H1 (cell line): ENCODE measurements at regions not wholly inside any gene's neighbourhood (a gene's known extent, or its start where the extent isn't known, plus 50 kb on each side); places are given as distances from the start of the nearest gene placed in this dataset.

Source experiments
- CTCF ChIA-PET: fragments of 300-600 bp; sonication (Branson Sonifier 250); formaldehyde crosslinking; loops from one replicate; lab custom pipeline; 2021; ENCODE audit not compliant: partially characterized antibody; lab: Charles Lee
- POLR2A ChIA-PET: fragments of 300-600 bp; sonication (Branson Sonifier 250); formaldehyde crosslinking; loops from one replicate; lab custom pipeline; 2021; ENCODE audit warnings: inconsistent platforms; ENCODE audit not compliant: partially characterized antibody; lab: Charles Lee
- DNase-seq, 2 experiments: peaks; one replicate each; pipeline versions ENCODE4 v3.0.0 to v3.0.0-alpha.2; 2010 to 2022; ENCODE audit warnings: low spot score in 2 of 2, low read depth in 1 of 2, mixed read lengths in 1 of 2
- FAIRE-seq: peaks from 2 replicates; lab custom pipeline; 2011; peaks lifted over from hg19 to GRCh38; lab: Jason Lieb, UNC
- H2AFZ ChIP-seq: 2 replicates; pipeline ENCODE4 v1.8.1; 2012; ENCODE audit warnings: low read length, inconsistent platforms
- H2AK5ac ChIP-seq: 2 replicates; pipeline ENCODE4 v1.6.1; 2013; ENCODE audit warnings: low read depth, low read length
- H2BK120ac ChIP-seq: replicated peaks from 2 replicates; pipeline ENCODE3; 2013; ENCODE audit warnings: low read depth, low read length, inconsistent platforms
- H2BK12ac ChIP-seq: 2 replicates; pipeline ENCODE4 v1.6.1; 2013; ENCODE audit warnings: low read depth, low read length
- H2BK15ac ChIP-seq: 2 replicates; pipeline ENCODE4 v1.6.1; 2013; ENCODE audit warnings: low read length
- H2BK20ac ChIP-seq: 2 replicates; pipeline ENCODE4 v1.6.1; 2013; ENCODE audit warnings: low read length
- H2BK5ac ChIP-seq: 2 replicates; pipeline ENCODE4 v1.6.1; 2013; ENCODE audit warnings: low read depth, low read length
- H3K14ac ChIP-seq: 2 replicates; pipeline ENCODE4 v1.6.1; 2013; ENCODE audit warnings: inconsistent platforms; ENCODE audit not compliant: insufficient read length
- H3K18ac ChIP-seq: 2 replicates; pipeline ENCODE4 v1.6.1; 2013; ENCODE audit warnings: low read length; ENCODE audit errors: extremely low read depth
- H3K23ac ChIP-seq: 2 replicates; pipeline ENCODE4 v1.6.1; 2013; ENCODE audit warnings: inconsistent platforms; ENCODE audit not compliant: insufficient read length
- H3K23me2 ChIP-seq: 2 replicates; pipeline ENCODE4 v1.6.1; 2013; ENCODE audit warnings: low read depth, low read length
- H3K27ac ChIP-seq: 2 replicates; pipeline ENCODE4 v1.6.1; 2011; ENCODE audit warnings: low read depth, low read length, inconsistent platforms
- H3K27me3 ChIP-seq, 4 experiments: replicated peaks in 1 of 4; 1 replicate in 1 of 4; 2 replicates in 3 of 4; pipeline versions ENCODE4 v1.6.1 to v1.8.1; 2011 to 2013; ENCODE audit warnings: low read length in 3 of 4, mild to moderate bottlenecking in 3 of 4, inconsistent platforms in 2 of 4, mixed read lengths in 2 of 4, moderate library complexity in 1 of 4; ENCODE audit not compliant: control insufficient read depth in 3 of 4, insufficient read depth in 3 of 4; ENCODE audit errors: extremely low read depth in 1 of 4
- H3K36me3 ChIP-seq, 4 experiments: 2 replicates each; pipeline versions ENCODE4 v1.6.1 to v1.8.1; 2011 to 2013; ENCODE audit warnings: mild to moderate bottlenecking in 4 of 4, low read length in 3 of 4, moderate library complexity in 2 of 4, control low read depth in 1 of 4, inconsistent platforms in 1 of 4; ENCODE audit not compliant: insufficient read depth in 4 of 4, control insufficient read depth in 2 of 4
- H3K4ac ChIP-seq: replicated peaks from 2 replicates; pipeline ENCODE3; 2013; ENCODE audit warnings: low read length, low read depth, mixed read lengths, inconsistent platforms; ENCODE audit not compliant: insufficient read length
- H3K4me1 ChIP-seq, 4 experiments: replicated peaks in 1 of 4; 1 replicate in 1 of 4; 2 replicates in 3 of 4; pipeline versions ENCODE4 v1.6.1 to v1.8.1; 2011 to 2013; ENCODE audit warnings: low read length in 3 of 4, inconsistent platforms in 2 of 4, mixed read lengths in 1 of 4; ENCODE audit not compliant: insufficient read depth in 4 of 4, control insufficient read depth in 3 of 4
- H3K4me2 ChIP-seq, 2 experiments: 2 replicates each; pipeline versions ENCODE4 v1.6.1 to v1.8.1; 2011 to 2013; ENCODE audit warnings: low read depth in 2 of 2, low read length in 2 of 2, control low read depth in 1 of 2, inconsistent platforms in 1 of 2, mild to moderate bottlenecking in 1 of 2; ENCODE audit not compliant: insufficient read depth in 1 of 2
- H3K4me3 ChIP-seq, 4 experiments: fragments of 200-600, 300-600 bp in 1 of 4; sonication (generic), shearing (Covaris generic), sonication (Bioruptor Twin) in 1 of 4; 2 replicates each; pipeline versions ENCODE4 v1.5.1 to v1.8.1; 2011 to 2016; ENCODE audit warnings: low read length in 4 of 4, low read depth in 3 of 4, control low read depth in 2 of 4, inconsistent platforms in 2 of 4, mild to moderate bottlenecking in 2 of 4, mixed read lengths in 1 of 4, moderate library complexity in 1 of 4; ENCODE audit not compliant: insufficient read depth in 2 of 4; ENCODE audit errors: extremely low read depth in 1 of 4
- H3K56ac ChIP-seq: replicated peaks from 2 replicates; pipeline ENCODE3; 2013; ENCODE audit warnings: low read depth, mild to moderate bottlenecking, mixed read lengths, low read length, inconsistent platforms; ENCODE audit not compliant: insufficient read length
- H3K79me1 ChIP-seq: 2 replicates; pipeline ENCODE4 v1.6.1; 2013; ENCODE audit warnings: low read depth, low read length, control low read depth
- H3K79me2 ChIP-seq, 2 experiments: 2 replicates each; pipeline versions ENCODE4 v1.6.1 to v1.8.1; 2012 to 2013; ENCODE audit warnings: low read length in 2 of 2, mild to moderate bottlenecking in 2 of 2, inconsistent platforms in 1 of 2; ENCODE audit not compliant: insufficient read depth in 2 of 2, control insufficient read depth in 1 of 2
- H3K9ac ChIP-seq, 4 experiments: replicated peaks in 1 of 4; 1 replicate in 1 of 4; 2 replicates in 3 of 4; pipeline versions ENCODE4 v1.6.1 to v1.8.1; 2011 to 2013; ENCODE audit warnings: low read depth in 3 of 4, low read length in 3 of 4, control low read depth in 2 of 4, mild to moderate bottlenecking in 2 of 4, moderate library complexity in 2 of 4, inconsistent platforms in 1 of 4; ENCODE audit errors: extremely low read depth in 1 of 4
- H3K9me3 ChIP-seq, 2 experiments: 2 replicates each; pipeline versions ENCODE4 v1.6.1 to v1.8.1; 2012 to 2013; ENCODE audit warnings: mild to moderate bottlenecking in 2 of 2, moderate library complexity in 2 of 2, control low read depth in 1 of 2, inconsistent platforms in 1 of 2, low read depth in 1 of 2, low read length in 1 of 2, mixed read lengths in 1 of 2; ENCODE audit not compliant: insufficient read depth in 2 of 2
- H4K20me1 ChIP-seq, 2 experiments: replicated peaks in 1 of 2; 2 replicates each; pipeline versions ENCODE3 to v1.8.1; 2011 to 2013; ENCODE audit warnings: inconsistent platforms in 2 of 2, low read length in 2 of 2, mild to moderate bottlenecking in 1 of 2; ENCODE audit not compliant: insufficient read depth in 2 of 2, control insufficient read depth in 1 of 2
- H4K5ac ChIP-seq: 2 replicates; pipeline ENCODE4 v1.6.1; 2013; ENCODE audit warnings: low read length, low read depth, mixed read lengths, inconsistent platforms; ENCODE audit not compliant: insufficient read length
- H4K8ac ChIP-seq: 2 replicates; pipeline ENCODE4 v1.8.0; 2013; ENCODE audit warnings: mild to moderate bottlenecking, moderate library complexity, low read length, inconsistent platforms; ENCODE audit not compliant: insufficient read depth; ENCODE audit errors: extremely low read depth
- H4K91ac ChIP-seq: replicated peaks from 2 replicates; pipeline ENCODE3; 2013; ENCODE audit warnings: low read length, mixed read lengths, inconsistent platforms; ENCODE audit not compliant: insufficient read length
- BCL11A ChIP-seq, 2 experiments: IDR thresholded peaks; one replicate each; pipeline ENCODE4 v1.6.1; 2011; ENCODE audit warnings: low read depth in 2 of 2, low read length in 2 of 2, mild to moderate bottlenecking in 2 of 2
- EP300 ChIP-seq, 2 experiments: IDR thresholded peaks; 1 replicate in 1 of 2; 2 replicates in 1 of 2; pipeline ENCODE4 v1.6.1; 2011 to 2012; ENCODE audit warnings: low read depth in 2 of 2, low read length in 2 of 2, mild to moderate bottlenecking in 2 of 2, borderline replicate concordance in 1 of 2, inconsistent platforms in 1 of 2, moderate library complexity in 1 of 2
- GTF2F1 ChIP-seq: IDR thresholded peaks from 2 replicates; pipeline ENCODE4 v1.6.1; 2012; ENCODE audit warnings: low read depth, low read length, improper control_type of control experiment, borderline replicate concordance
- HDAC6 ChIP-seq: IDR thresholded peaks from one replicate; pipeline ENCODE4 v1.7.1; 2012; ENCODE audit warnings: low read depth, mild to moderate bottlenecking, inconsistent platforms, low read length, moderate library complexity
- POLR2A ChIP-seq, 2 experiments: IDR thresholded peaks; 1 replicate in 1 of 2; 2 replicates in 1 of 2; pipeline ENCODE4 v1.6.1; 2011; ENCODE audit warnings: low read depth in 2 of 2, low read length in 2 of 2, mild to moderate bottlenecking in 2 of 2; ENCODE audit errors: control extremely low read depth in 1 of 2
- SIN3A ChIP-seq, 2 experiments: IDR thresholded peaks in 1 of 2; conservative IDR thresholded peaks in 1 of 2; 2 replicates each; pipeline ENCODE4 v1.6.1; 2011 to 2012; ENCODE audit warnings: low read length in 2 of 2, improper control_type of control experiment in 1 of 2, low read depth in 1 of 2, mild to moderate bottlenecking in 1 of 2
- TCF12 ChIP-seq: IDR thresholded peaks from 2 replicates; pipeline ENCODE4 v1.6.1; 2011; ENCODE audit warnings: low read depth, mild to moderate bottlenecking, low read length

DNA sequence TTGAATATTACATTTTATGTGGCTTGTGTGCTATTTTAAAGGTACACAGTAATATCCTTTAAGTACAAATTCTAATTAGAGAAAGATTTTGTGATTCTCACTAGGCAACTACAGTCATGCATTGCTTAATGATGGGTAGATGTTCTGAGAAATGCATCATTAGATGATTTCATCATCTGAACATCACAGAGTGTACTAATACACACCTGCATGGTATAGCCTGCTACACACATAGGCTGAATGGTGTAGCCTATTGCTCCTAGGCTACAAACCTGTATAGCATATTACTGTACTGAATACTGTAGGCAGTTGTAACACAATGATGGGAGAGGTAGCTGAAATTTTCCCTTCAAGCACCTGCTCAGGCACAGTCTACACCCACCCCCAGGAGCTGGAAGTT is 217.4 kb upstream of the EOMES start:
- Histone ChIP-seq H3K27ac (no peak overlapping the region), H3K79me1 (no peaks in the 10 kb centered on the region), H3K4ac (no peak overlapping the region), H2AK5ac (no peak overlapping the region), H3K4me1 (peaks cover 0 to 2% (median 0%) of the 10 kb centered on the region in 4 experiments; a peak in 1 of 7 replicates), H4K5ac (no peak overlapping the region), H3K9ac (no peak overlapping the region), H3K4me3 (no peak overlapping the region), H4K20me1 (no peaks in the 10 kb centered on the region), H4K8ac (no peak overlapping the region), H2AFZ (no peak overlapping the region), H2BK12ac (no peak overlapping the region), H2BK5ac (no peak overlapping the region), H2BK120ac (no peak overlapping the region), H3K18ac (no peak overlapping the region), H3K56ac (no peak overlapping the region), H2BK20ac (no peak overlapping the region), H2BK15ac (no peak overlapping the region), H3K23me2 (no peaks in the 10 kb centered on the region), H3K36me3 (no peaks in the 10 kb centered on the region), H3K14ac (no peak overlapping the region), H3K23ac (no peak overlapping the region), H3K27me3 (no peaks in the 10 kb centered on the region; a peak in 1 of 7 replicates), H3K4me2 (no peak overlapping the region), H4K91ac (no peak overlapping the region), H3K79me2 (no peaks in the 10 kb centered on the region), H3K9me3 (no peaks in the 10 kb centered on the region)
- DNase-seq (no peak), FAIRE-seq (no peak)
- ChIA-PET POLR2A (no interaction called here), CTCF (no interaction called here)
- TF ChIP-seq POLR2A (IDR thresholded peaks at IDR 0.05; ENCODE audit: control extremely low read depth in 1 of 2, low read depth in 2 of 2, low read length in 2 of 2), result no peak
- no peak for TF ChIP-seq SIN3A (conservative IDR thresholded peaks at IDR 0.05 in 1 of 2, IDR thresholded peaks at IDR 0.05 in 1 of 2; ENCODE audit: low read depth in 1 of 2, low read length in 2 of 2)
- TF ChIP-seq HDAC6, result no peak
- no peak for TF ChIP-seq EP300 (IDR thresholded peaks at IDR 0.05; ENCODE audit: borderline replicate concordance in 1 of 2, low read depth in 2 of 2, low read length in 2 of 2)
- no peak for TF ChIP-seq TCF12
- TF ChIP-seq GTF2F1, result no peak
- no peak for TF ChIP-seq BCL11A (IDR thresholded peaks at IDR 0.05; ENCODE audit: low read depth in 2 of 2, low read length in 2 of 2)
